ENCODE measurements at regions not wholly inside any gene's neighbourhood (a gene's known extent, or its start where the extent isn't known, plus 50 kb on each side); places are given as distances from the start of the nearest gene placed in this dataset.

GRCh38 chr10:5310914-5311313 lies 53.9 kb upstream of the UCN3 start:
- no peak for ATAC-seq

GRCh38 chr10:5311617-5312016 lies 53.1 kb upstream of the UCN3 start:
- TF ChIP-seq CTCF (IDR thresholded peaks at IDR 0.05) = no peak
- no peaks in the 10 kb centered on the region for H3K4me1 ChIP-seq
- DNase-seq (no peak), ATAC-seq (no peak)
- intact Hi-C loops (cut with DNase I) = no loop called here
- no peaks in the 10 kb centered on the region for H3K36me3 ChIP-seq
- peaks cover 0 to 6% of the 10 kb centered on the region in 2 donors for H3K9me3 ChIP-seq
- no peak overlapping the region for H3K4me3 ChIP-seq
- no peaks in the 10 kb centered on the region for H3K27me3 ChIP-seq
- H3K27ac ChIP-seq = no peak overlapping the region

More at GRCh38 chr10:5310914-5311313, 53.9 kb upstream of the UCN3 start:
- no peak overlapping the region for H3K27ac ChIP-seq
- H3K4me3 ChIP-seq = no peak overlapping the region
- intact Hi-C loops (cut with DNase I) = no loop called here
- H3K4me1 ChIP-seq = no peaks in the 10 kb centered on the region
- no peaks in the 10 kb centered on the region for H3K36me3 ChIP-seq
- no peaks in the 10 kb centered on the region for H3K27me3 ChIP-seq
- TF ChIP-seq CTCF (IDR thresholded peaks at IDR 0.05) = no peak
- H3K9me3 ChIP-seq = peaks cover 0 to 9% of the 10 kb centered on the region in 2 donors
- no peak for DNase-seq

GRCh38 chr10:5314840-5315239 lies 49.9 kb upstream of the UCN3 start:
- DNase-seq = no peak
- intact Hi-C loops (cut with DNase I) = no loop called here
- Histone ChIP-seq H3K27ac (no peak overlapping the region), H3K4me3 (no peak overlapping the region), H3K36me3 (no peaks in the 10 kb centered on the region), H3K4me1 (no peaks in the 10 kb centered on the region), H3K27me3 (no peaks in the 10 kb centered on the region), H3K9me3 (peaks cover 0 to 4% of the 10 kb centered on the region in 2 donors)
- peak; percentile 86 for ATAC-seq
- no peak for TF ChIP-seq CTCF (IDR thresholded peaks at IDR 0.05)

Measured in left lung (tissue), 4 donors.